HCT116 (cell line): ENCODE measurements at regions not wholly inside any gene's neighbourhood (a gene's known extent, or its start where the extent isn't known, plus 50 kb on each side); places are given as distances from the start of the nearest gene placed in this dataset.

Experiments used
- ATAC-seq: fragments of 200-7000 bp; cut with Tn5 transposase; 2 replicates; pipeline ENCODE4 v1.9.1; 2020; ENCODE audit warnings: mild to moderate bottlenecking, moderate library complexity
- BruUV-seq: library from RNA; stranded (reverse); fragments of 400-500 nt; replicated peaks from 2 replicates; lab custom pipeline; 2021; lab: Mats Ljungman, UMichigan
- CTCF ChIA-PET: fragments of 300-600 bp; sonication (Branson Sonifier 250); formaldehyde crosslinking; loops from one replicate; lab custom pipeline; 2021; ENCODE audit warnings: antibody characterized with exemption; lab: Charles Lee
- POLR2A ChIA-PET: fragments of 300-600, 350-600 bp; sonication (Branson Sonifier 250); formaldehyde crosslinking; loops from one replicate; lab custom pipeline; 2021; ENCODE audit warnings: antibody characterized with exemption; lab: Charles Lee
- RAD21 ChIA-PET, 2 experiments: fragments of 300-600 bp; sonication (Branson Sonifier 250); formaldehyde crosslinking; loops; one replicate each; lab custom pipeline; 2023; ENCODE audit warnings: low total read pairs in 2 of 2; ENCODE audit not compliant: uncharacterized antibody in 2 of 2, unreplicated experiment in 2 of 2, low non-redundant PET in 1 of 2; lab: Charles Lee
- DNase-seq: peaks from one replicate; pipeline ENCODE4 v3.0.0-alpha.2; 2010; ENCODE audit warnings: low read depth, low spot score
- H2AFZ ChIP-seq: fragments of 200-600 bp; shearing (Covaris generic), sonication (generic); 2 replicates; pipeline ENCODE4 v1.6.1; 2017; ENCODE audit warnings: low read depth, mixed run types, mixed read lengths, antibody characterized with exemption, low read length; ENCODE audit not compliant: poor library complexity, severe bottlenecking
- H3K27ac ChIP-seq: 2 replicates; pipeline ENCODE4 v1.5.1; 2012; ENCODE audit warnings: low read depth, low read length
- H3K27me3 ChIP-seq: fragments of 200-600 bp; sonication (generic); 2 replicates; pipeline ENCODE4 v1.6.1; 2016; ENCODE audit warnings: mixed run types, low read length, mixed read lengths; ENCODE audit not compliant: insufficient read depth
- H3K36me3 ChIP-seq, 2 experiments: fragments of 200-500 bp in 1 of 2; fragments of 200-600 bp in 1 of 2; sonication (Bioruptor generic) in 1 of 2; sonication (generic) in 1 of 2; 2 replicates each; pipeline versions ENCODE4 v1.5.1 to v1.6.1; 2014 to 2016; ENCODE audit warnings: low read length in 2 of 2, inconsistent platforms in 1 of 2, mixed read lengths in 1 of 2, mixed run types in 1 of 2; ENCODE audit not compliant: insufficient read depth in 2 of 2, control insufficient read depth in 1 of 2
- H3K4me1 ChIP-seq, 2 experiments: fragments of 200-600 bp in 1 of 2; sonication (generic) in 1 of 2; 2 replicates each; pipeline versions ENCODE4 v1.5.1 to v1.6.1; 2012 to 2017; ENCODE audit warnings: low read length in 2 of 2, inconsistent platforms in 1 of 2, mild to moderate bottlenecking in 1 of 2, mixed read lengths in 1 of 2, mixed run types in 1 of 2, moderate library complexity in 1 of 2; ENCODE audit not compliant: insufficient read depth in 2 of 2, control insufficient read depth in 1 of 2
- H3K4me2 ChIP-seq: fragments of 200-600 bp; sonication (generic); 2 replicates; pipeline ENCODE4 v1.6.1; 2017; ENCODE audit warnings: mixed run types, low read length, mixed read lengths
- H3K4me3 ChIP-seq, 2 experiments: fragments of 200-600 bp in 1 of 2; sonication (generic) in 1 of 2; replicated peaks in 1 of 2; 2 replicates each; pipeline ENCODE4 v1.5.1; 2011 to 2016; ENCODE audit warnings: low read length in 2 of 2, control low read depth in 1 of 2, low read depth in 1 of 2, mild to moderate bottlenecking in 1 of 2, mixed read lengths in 1 of 2, mixed run types in 1 of 2
- H3K79me2 ChIP-seq: fragments of 200-600 bp; sonication (generic); 2 replicates; pipeline ENCODE4 v1.6.1; 2017; ENCODE audit warnings: mild to moderate bottlenecking, mixed run types, low read length, moderate library complexity, mixed read lengths; ENCODE audit not compliant: insufficient read depth
- H3K9ac ChIP-seq: fragments of 200-600 bp; sonication (generic); 2 replicates; pipeline ENCODE4 v1.6.1; 2016; ENCODE audit warnings: low read length, mixed read lengths
- H3K9me2 ChIP-seq: fragments of 200-600 bp; sonication (generic), shearing (Covaris generic); 2 replicates; pipeline ENCODE4 v1.6.1; 2017; ENCODE audit warnings: mixed run types, mild to moderate bottlenecking, moderate library complexity; ENCODE audit not compliant: insufficient read depth
- H3K9me3 ChIP-seq, 2 experiments: fragments of 200-500 bp in 1 of 2; fragments of 200-600 bp in 1 of 2; sonication (Bioruptor generic) in 1 of 2; sonication (generic) in 1 of 2; 2 replicates each; pipeline ENCODE4 v1.6.1; 2014 to 2017; ENCODE audit warnings: low read length in 2 of 2, mixed read lengths in 2 of 2, inconsistent platforms in 1 of 2, low read depth in 1 of 2, mild to moderate bottlenecking in 1 of 2, mixed run types in 1 of 2, moderate library complexity in 1 of 2; ENCODE audit not compliant: control insufficient read depth in 1 of 2, insufficient read depth in 1 of 2
- H4K20me1 ChIP-seq: fragments of 200-600 bp; sonication (generic), shearing (Covaris generic); 2 replicates; pipeline ENCODE4 v1.6.1; 2017; ENCODE audit warnings: mixed run types, mild to moderate bottlenecking, moderate library complexity; ENCODE audit not compliant: insufficient read depth
- CEBPB ChIP-seq: IDR thresholded peaks from 2 replicates; pipeline ENCODE4 v1.6.1; 2012; ENCODE audit warnings: low read depth
- EGR1 ChIP-seq: IDR thresholded peaks from 2 replicates; pipeline ENCODE4 v1.6.1; 2012; ENCODE audit warnings: low read depth
- FOSL1 ChIP-seq: IDR thresholded peaks from 2 replicates; pipeline ENCODE4 v1.6.1; 2012; ENCODE audit warnings: low read depth
- JUND ChIP-seq: IDR thresholded peaks from 2 replicates; pipeline ENCODE4 v1.6.1; 2012
- POLR2A ChIP-seq: IDR thresholded peaks from 2 replicates; pipeline ENCODE4 v1.7.0; 2011; ENCODE audit warnings: borderline replicate concordance; ENCODE audit not compliant: insufficient read depth, insufficient read length; ENCODE audit errors: extremely low read depth
- SIN3A ChIP-seq: IDR thresholded peaks from 2 replicates; pipeline ENCODE4 v1.6.1; 2012; ENCODE audit warnings: low read depth
- intact Hi-C: fragments of 100-400 bp; cut with micrococcal nuclease; formaldehyde crosslinking; loops from 2 replicates; pipeline ENCODE4 v1.10.0; 2022
- TF ChIP-seq, protein P1 (sequence below): IDR thresholded peaks from 2 replicates; pipeline ENCODE4 v1.6.1; 2012
- TF ChIP-seq, protein P2 (sequence below): IDR thresholded peaks from 2 replicates; pipeline ENCODE4 v1.6.1; 2012; ENCODE audit warnings: low read depth

DNA sequence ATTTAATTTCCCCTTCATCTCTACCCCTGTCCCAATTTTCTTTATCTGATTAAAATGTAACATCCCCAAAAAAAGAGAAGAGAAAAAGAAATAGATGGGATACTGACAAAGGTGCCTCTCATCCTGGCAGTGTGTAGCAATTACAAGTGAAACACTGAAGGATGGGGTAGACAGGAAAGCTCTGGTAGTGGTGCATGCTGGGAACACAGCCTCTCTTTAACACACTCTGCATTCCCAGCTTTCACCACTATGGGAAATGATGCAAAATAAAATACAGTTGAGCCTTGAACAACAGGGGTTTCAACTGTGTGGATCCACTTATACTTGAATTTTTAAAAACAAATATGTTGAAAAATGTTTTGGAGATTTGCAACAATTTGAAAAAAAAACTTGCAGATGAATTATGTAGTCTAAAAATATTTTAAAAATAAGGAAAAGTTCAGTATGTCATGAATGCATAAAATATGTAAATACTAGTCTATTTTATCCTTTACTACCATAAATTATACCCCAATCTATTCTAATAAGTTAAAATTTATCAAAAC lies 239.2 kb upstream of the DDX53 start:
- Histone ChIP-seq H3K9me2 (no peaks in the 10 kb centered on the region), H3K9ac (no peak overlapping the region), H4K20me1 (no peaks in the 10 kb centered on the region), H3K9me3 (no peaks in the 10 kb centered on the region), H3K27ac (no peak overlapping the region), H3K27me3 (no peaks in the 10 kb centered on the region), H3K36me3 (no peaks in the 10 kb centered on the region), H3K4me1 (no peaks in the 10 kb centered on the region), H2AFZ (no peak overlapping the region), H3K4me3 (no peak overlapping the region), H3K79me2 (no peaks in the 10 kb centered on the region), H3K4me2 (no peak overlapping the region)
- TF ChIP-seq JUND, result no peak
- TF ChIP-seq CEBPB, result no peak
- no peak for TF ChIP-seq SIN3A
- no peak for TF ChIP-seq FOSL1
- TF ChIP-seq, protein P1, sequence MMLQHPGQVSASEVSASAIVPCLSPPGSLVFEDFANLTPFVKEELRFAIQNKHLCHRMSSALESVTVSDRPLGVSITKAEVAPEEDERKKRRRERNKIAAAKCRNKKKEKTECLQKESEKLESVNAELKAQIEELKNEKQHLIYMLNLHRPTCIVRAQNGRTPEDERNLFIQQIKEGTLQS, result no peak
- no peak for TF ChIP-seq POLR2A
- no peak for TF ChIP-seq EGR1
- ChIA-PET RAD21 (no interaction called here), CTCF (interaction anchor here (1.0 kb wide), 1 partner anchor 12 kb away, joined by 5 read pairs; no protein-coding TSS in a partner anchor), POLR2A (no interaction called here)
- intact Hi-C loops, result no loop called here
- BruUV-seq, result no TSS peak
- ATAC-seq, result peak; percentile 67
- no peak for DNase-seq

DNA sequence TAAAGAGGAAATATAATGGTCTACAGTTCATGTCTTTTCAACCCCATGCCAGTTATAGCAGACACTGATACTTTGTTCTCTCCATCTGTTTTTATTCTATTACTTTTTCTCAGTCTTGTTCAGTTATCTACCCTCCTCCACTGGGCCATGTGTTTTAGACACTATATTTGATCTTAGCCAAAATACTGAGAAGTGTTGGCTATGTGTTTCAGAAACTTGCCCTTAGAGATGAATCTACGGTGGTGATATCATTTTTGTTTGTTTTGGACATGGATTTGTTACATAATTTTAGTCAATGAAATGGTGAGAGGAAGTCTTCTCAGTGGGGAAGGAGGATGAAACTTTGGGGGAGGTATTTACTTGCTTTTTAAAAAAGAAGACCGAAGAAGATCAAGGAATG lies 211.5 kb upstream of the DDX53 start:
- H3K27ac ChIP-seq, result no peak overlapping the region
- no peaks in the 10 kb centered on the region for H3K79me2 ChIP-seq
- H3K4me1 ChIP-seq, result no peaks in the 10 kb centered on the region
- no peaks in the 10 kb centered on the region for H3K27me3 ChIP-seq
- H3K9me3 ChIP-seq, result no peaks in the 10 kb centered on the region
- no TSS peak for BruUV-seq
- no peak for DNase-seq
- no peak for ATAC-seq
- TF ChIP-seq SIN3A, result no peak
- TF ChIP-seq, protein P2, sequence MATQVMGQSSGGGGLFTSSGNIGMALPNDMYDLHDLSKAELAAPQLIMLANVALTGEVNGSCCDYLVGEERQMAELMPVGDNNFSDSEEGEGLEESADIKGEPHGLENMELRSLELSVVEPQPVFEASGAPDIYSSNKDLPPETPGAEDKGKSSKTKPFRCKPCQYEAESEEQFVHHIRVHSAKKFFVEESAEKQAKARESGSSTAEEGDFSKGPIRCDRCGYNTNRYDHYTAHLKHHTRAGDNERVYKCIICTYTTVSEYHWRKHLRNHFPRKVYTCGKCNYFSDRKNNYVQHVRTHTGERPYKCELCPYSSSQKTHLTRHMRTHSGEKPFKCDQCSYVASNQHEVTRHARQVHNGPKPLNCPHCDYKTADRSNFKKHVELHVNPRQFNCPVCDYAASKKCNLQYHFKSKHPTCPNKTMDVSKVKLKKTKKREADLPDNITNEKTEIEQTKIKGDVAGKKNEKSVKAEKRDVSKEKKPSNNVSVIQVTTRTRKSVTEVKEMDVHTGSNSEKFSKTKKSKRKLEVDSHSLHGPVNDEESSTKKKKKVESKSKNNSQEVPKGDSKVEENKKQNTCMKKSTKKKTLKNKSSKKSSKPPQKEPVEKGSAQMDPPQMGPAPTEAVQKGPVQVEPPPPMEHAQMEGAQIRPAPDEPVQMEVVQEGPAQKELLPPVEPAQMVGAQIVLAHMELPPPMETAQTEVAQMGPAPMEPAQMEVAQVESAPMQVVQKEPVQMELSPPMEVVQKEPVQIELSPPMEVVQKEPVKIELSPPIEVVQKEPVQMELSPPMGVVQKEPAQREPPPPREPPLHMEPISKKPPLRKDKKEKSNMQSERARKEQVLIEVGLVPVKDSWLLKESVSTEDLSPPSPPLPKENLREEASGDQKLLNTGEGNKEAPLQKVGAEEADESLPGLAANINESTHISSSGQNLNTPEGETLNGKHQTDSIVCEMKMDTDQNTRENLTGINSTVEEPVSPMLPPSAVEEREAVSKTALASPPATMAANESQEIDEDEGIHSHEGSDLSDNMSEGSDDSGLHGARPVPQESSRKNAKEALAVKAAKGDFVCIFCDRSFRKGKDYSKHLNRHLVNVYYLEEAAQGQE, result no peak
- H3K4me3 ChIP-seq, result no peak overlapping the region
- no peaks in the 10 kb centered on the region for H3K9me2 ChIP-seq
- no peak overlapping the region for H3K9ac ChIP-seq
- intact Hi-C loops, result no loop called here
- H4K20me1 ChIP-seq, result no peaks in the 10 kb centered on the region
- H2AFZ ChIP-seq, result no peak overlapping the region
- POLR2A ChIA-PET, result no interaction called here
- RAD21 ChIA-PET, result no interaction called here
- CTCF ChIA-PET, result no interaction called here
- no peaks in the 10 kb centered on the region for H3K36me3 ChIP-seq
- H3K4me2 ChIP-seq, result no peak overlapping the region
